ENCODE measurements at regions not wholly inside any gene's neighbourhood (a gene's known extent, or its start where the extent isn't known, plus 50 kb on each side); places are given as distances from the start of the nearest gene placed in this dataset.

- Histone ChIP-seq H3K4ac (ENCODE audit: low read depth, low read length) (no peak overlapping the region), H4K91ac (ENCODE audit: insufficient read length, low read depth, low read length) (no peak overlapping the region), H2BK15ac (ENCODE audit: low read depth, low read length) (no peak overlapping the region), H2BK5ac (ENCODE audit: insufficient read length, low read length) (no peak overlapping the region), H2BK20ac (ENCODE audit: low read depth, low read length, poor library complexity, severe bottlenecking) (no peak overlapping the region), H3K27ac (ENCODE audit: insufficient read length, low read depth, low read length) (no peak overlapping the region), H2BK12ac (ENCODE audit: insufficient read length, low read depth, low read length) (no peak overlapping the region), H3K18ac (ENCODE audit: insufficient read length, low read depth, low read length) (no peak overlapping the region), H3K14ac (ENCODE audit: insufficient read depth, low read length) (no peak overlapping the region), H3K27me3 (ENCODE audit: insufficient read depth, low read length) (no peaks in the 10 kb centered on the region), H3K4me2 (ENCODE audit: insufficient read depth, insufficient read length, low read length) (no peak overlapping the region), H3K23me2 (ENCODE audit: insufficient read length, low read depth, low read length, poor library complexity, severe bottlenecking) (no peaks in the 10 kb centered on the region), H3K56ac (ENCODE audit: insufficient read length, low read depth, low read length) (no peak overlapping the region), H4K5ac (ENCODE audit: insufficient read length, low read depth, low read length) (no peak overlapping the region), H3K23ac (ENCODE audit: insufficient read length, low read depth, low read length) (no peak overlapping the region), H3T11ph (ENCODE audit: low read length) (no peak overlapping the region), H4K20me1 (ENCODE audit: control insufficient read depth, insufficient read depth, insufficient read length) (no peaks in the 10 kb centered on the region), H2BK120ac (ENCODE audit: low read depth, low read length, poor library complexity, severe bottlenecking) (no peak overlapping the region), H2AK5ac (ENCODE audit: insufficient read length, low read length) (no peak overlapping the region), H3K79me1 (ENCODE audit: insufficient read depth, low read depth, low read length, poor library complexity, severe bottlenecking) (no peaks in the 10 kb centered on the region), H2AFZ (ENCODE audit: low read length) (no peak overlapping the region), H3K9me3 (ENCODE audit: control insufficient read depth, low read depth, low read length) (no peaks in the 10 kb centered on the region), H3K4me1 (ENCODE audit: insufficient read depth, low read length) (no peaks in the 10 kb centered on the region), H3K9ac (ENCODE audit: extremely low read depth, insufficient read length, low read length) (no peak overlapping the region), H3K79me2 (ENCODE audit: insufficient read depth, low read length) (no peaks in the 10 kb centered on the region), H4K8ac (replicated peaks; ENCODE audit: insufficient read length, low read depth, low read length) (no peak overlapping the region)
- H3K36me3 Mint-ChIP-seq (ENCODE audit: insufficient read depth in 1 of 3, low read depth in 3 of 3), result no peaks in the 10 kb centered on the region
- H3K9me3 Mint-ChIP-seq, result no peaks in the 10 kb centered on the region
- no CpG with 5 or more reads among the region's 2 CpGs for WGBS (ENCODE audit: extremely low coverage, insufficient read length, low lambda C conversion rate)
- no peak overlapping the region for H3K27ac Mint-ChIP-seq
- DNase-seq, result no peak
- no peaks in the 10 kb centered on the region for H3K27me3 Mint-ChIP-seq (ENCODE audit: low read depth)
- H3K4me1 Mint-ChIP-seq, result peaks cover 6 to 19% of the 10 kb centered on the region in 2 experiments
- TF ChIP-seq CTCF (conservative IDR thresholded peaks at IDR 0.05), result no peak
- no peak overlapping the region for H3K4me3 Mint-ChIP-seq
These were observed 325.0 kb upstream of the UBE2E3 start for GRCh38 chr2:180655393-180655792.

Data from H9 (cell line).